ENCODE measurements at regions not wholly inside any gene's neighbourhood (a gene's known extent, or its start where the extent isn't known, plus 50 kb on each side); places are given as distances from the start of the nearest gene placed in this dataset.

GRCh38 chr11:93958991-93959390 lies 62.2 kb upstream of the HEPHL1 start:
- Histone ChIP-seq H3K27me3 (peaks cover 0 to 65% (median 0%) of the 10 kb centered on the region in 4 donors), H3K4me3 (no peak overlapping the region), H3K9me3 (no peaks in the 10 kb centered on the region), H3K36me3 (no peaks in the 10 kb centered on the region), H3K4me1 (no peaks in the 10 kb centered on the region), H3K27ac (no peak overlapping the region)
- WGBS, 2 donors = 63 to 90% methylated on average over 1 to 2 of the region's 3 CpGs
- intact Hi-C loops (cut with DNase I) = no loop called here
- TF ChIP-seq CTCF (IDR thresholded peaks at IDR 0.05) (no peak), POLR2A (IDR thresholded peaks at IDR 0.05) (no peak)
- no peak for DNase-seq

GRCh38 chr11:93959663-93960062 lies 61.5 kb upstream of the HEPHL1 start:
- H3K36me3 ChIP-seq = no peaks in the 10 kb centered on the region
- TF ChIP-seq POLR2A (IDR thresholded peaks at IDR 0.05) (no peak), CTCF (IDR thresholded peaks at IDR 0.05) (no peak)
- no peak overlapping the region for H3K27ac ChIP-seq
- peaks cover 0 to 58% (median 0%) of the 10 kb centered on the region in 4 donors for H3K27me3 ChIP-seq
- DNase-seq = no peak
- H3K9me3 ChIP-seq = no peaks in the 10 kb centered on the region
- WGBS, 2 donors = 69 to 81% methylated on average over 5 of the region's 5 CpGs
- H3K4me3 ChIP-seq = no peak overlapping the region
- H3K4me1 ChIP-seq = no peaks in the 10 kb centered on the region
- intact Hi-C loops (cut with DNase I) = no loop called here

- no peaks in the 10 kb centered on the region for H3K9me3 ChIP-seq
- WGBS, 2 donors = 79 to 89% methylated on average over 2 of the region's 2 CpGs
- no peaks in the 10 kb centered on the region for H3K36me3 ChIP-seq
- TF ChIP-seq CTCF (IDR thresholded peaks at IDR 0.05) (no peak), POLR2A (IDR thresholded peaks at IDR 0.05) (no peak)
- H3K27ac ChIP-seq = no peak overlapping the region
- H3K4me3 ChIP-seq = no peak overlapping the region
- H3K27me3 ChIP-seq = peaks cover 0 to 33% (median 0%) of the 10 kb centered on the region in 4 donors
- intact Hi-C loops (cut with DNase I) = no loop called here
- DNase-seq = no peak
- no peaks in the 10 kb centered on the region for H3K4me1 ChIP-seq
Measured at GRCh38 chr11:93963072-93963471, 58.1 kb upstream of the HEPHL1 start.

- DNase-seq = no peak
- Histone ChIP-seq H3K9me3 (no peaks in the 10 kb centered on the region), H3K4me3 (no peak overlapping the region), H3K4me1 (no peaks in the 10 kb centered on the region), H3K36me3 (no peaks in the 10 kb centered on the region), H3K27me3 (peaks cover 0 to 53% (median 0%) of the 10 kb centered on the region in 4 donors), H3K27ac (no peak overlapping the region)
- TF ChIP-seq CTCF (IDR thresholded peaks at IDR 0.05) (no peak), POLR2A (IDR thresholded peaks at IDR 0.05) (no peak)
- intact Hi-C loops (cut with DNase I) = no loop called here
- 86 to 97% methylated on average over 3 to 4 of the region's 4 CpGs for WGBS, 2 donors
Measured at GRCh38 chr11:93967258-93967657, 53.9 kb upstream of the HEPHL1 start.

GRCh38 chr11:93967944-93968343 lies 53.2 kb upstream of the HEPHL1 start:
- H3K36me3 ChIP-seq = no peaks in the 10 kb centered on the region
- H3K4me1 ChIP-seq = no peaks in the 10 kb centered on the region
- no peak for DNase-seq
- no peaks in the 10 kb centered on the region for H3K9me3 ChIP-seq
- 75 to 80% methylated on average over 5 of the region's 5 CpGs for WGBS, 2 donors
- TF ChIP-seq CTCF (IDR thresholded peaks at IDR 0.05) (no peak), POLR2A (IDR thresholded peaks at IDR 0.05) (no peak)
- H3K4me3 ChIP-seq = no peak overlapping the region
- intact Hi-C loops (cut with DNase I) = no loop called here
- no peak overlapping the region for H3K27ac ChIP-seq
- H3K27me3 ChIP-seq = peaks cover 0 to 46% (median 0%) of the 10 kb centered on the region in 4 donors

Data from esophagus squamous epithelium (tissue), 5 donors.